ENCODE measurements at regions not wholly inside any gene's neighbourhood (a gene's known extent, or its start where the extent isn't known, plus 50 kb on each side); places are given as distances from the start of the nearest gene placed in this dataset.

DNA sequence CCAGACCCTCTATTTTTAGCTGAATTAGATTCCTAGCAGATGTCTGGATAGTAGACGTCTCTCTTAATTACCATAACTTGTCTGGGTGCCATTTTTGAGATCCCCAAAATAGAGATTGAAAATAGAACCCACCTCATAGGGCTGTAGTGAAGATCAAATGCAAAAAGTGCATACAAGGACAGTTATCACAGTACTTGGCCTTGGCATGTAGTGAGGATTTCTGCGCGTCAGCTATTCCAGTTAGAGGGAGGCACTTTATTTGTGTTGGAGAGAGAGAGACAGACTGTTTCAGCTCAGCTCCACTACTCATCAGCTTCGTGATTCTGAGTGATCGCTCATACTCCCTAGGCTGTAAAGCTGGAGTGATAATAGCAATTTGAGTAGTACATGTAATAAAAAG is 59.6 kb upstream of the CDH13 start:
- no peak for DNase-seq (ENCODE audit: extremely low read depth, low read depth)
- TF ChIP-seq, protein P1, sequence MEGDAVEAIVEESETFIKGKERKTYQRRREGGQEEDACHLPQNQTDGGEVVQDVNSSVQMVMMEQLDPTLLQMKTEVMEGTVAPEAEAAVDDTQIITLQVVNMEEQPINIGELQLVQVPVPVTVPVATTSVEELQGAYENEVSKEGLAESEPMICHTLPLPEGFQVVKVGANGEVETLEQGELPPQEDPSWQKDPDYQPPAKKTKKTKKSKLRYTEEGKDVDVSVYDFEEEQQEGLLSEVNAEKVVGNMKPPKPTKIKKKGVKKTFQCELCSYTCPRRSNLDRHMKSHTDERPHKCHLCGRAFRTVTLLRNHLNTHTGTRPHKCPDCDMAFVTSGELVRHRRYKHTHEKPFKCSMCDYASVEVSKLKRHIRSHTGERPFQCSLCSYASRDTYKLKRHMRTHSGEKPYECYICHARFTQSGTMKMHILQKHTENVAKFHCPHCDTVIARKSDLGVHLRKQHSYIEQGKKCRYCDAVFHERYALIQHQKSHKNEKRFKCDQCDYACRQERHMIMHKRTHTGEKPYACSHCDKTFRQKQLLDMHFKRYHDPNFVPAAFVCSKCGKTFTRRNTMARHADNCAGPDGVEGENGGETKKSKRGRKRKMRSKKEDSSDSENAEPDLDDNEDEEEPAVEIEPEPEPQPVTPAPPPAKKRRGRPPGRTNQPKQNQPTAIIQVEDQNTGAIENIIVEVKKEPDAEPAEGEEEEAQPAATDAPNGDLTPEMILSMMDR (IDR thresholded peaks at IDR 0.05; ENCODE audit: low read depth, low read length), result no peak

DNA sequence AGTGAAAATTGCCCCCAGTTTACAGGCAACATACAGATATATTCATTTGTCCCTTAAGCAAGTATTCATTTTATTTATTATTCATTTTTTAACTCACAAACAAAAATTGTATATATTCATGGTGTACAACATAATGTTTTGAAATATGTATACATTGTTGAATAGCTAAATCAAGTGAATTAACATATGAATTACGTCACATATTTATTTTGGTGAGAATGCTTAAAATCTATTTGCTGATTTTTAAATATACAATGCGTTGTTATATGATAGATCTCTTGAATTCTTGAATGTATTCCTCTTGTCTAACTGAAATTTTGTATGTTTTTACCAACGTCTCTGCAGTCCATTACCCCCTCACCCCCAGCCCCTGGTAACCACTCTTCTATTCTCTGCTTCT is 63.4 kb upstream of the CDH13 start:
- no peak for DNase-seq (ENCODE audit: extremely low read depth, low read depth)

DNA sequence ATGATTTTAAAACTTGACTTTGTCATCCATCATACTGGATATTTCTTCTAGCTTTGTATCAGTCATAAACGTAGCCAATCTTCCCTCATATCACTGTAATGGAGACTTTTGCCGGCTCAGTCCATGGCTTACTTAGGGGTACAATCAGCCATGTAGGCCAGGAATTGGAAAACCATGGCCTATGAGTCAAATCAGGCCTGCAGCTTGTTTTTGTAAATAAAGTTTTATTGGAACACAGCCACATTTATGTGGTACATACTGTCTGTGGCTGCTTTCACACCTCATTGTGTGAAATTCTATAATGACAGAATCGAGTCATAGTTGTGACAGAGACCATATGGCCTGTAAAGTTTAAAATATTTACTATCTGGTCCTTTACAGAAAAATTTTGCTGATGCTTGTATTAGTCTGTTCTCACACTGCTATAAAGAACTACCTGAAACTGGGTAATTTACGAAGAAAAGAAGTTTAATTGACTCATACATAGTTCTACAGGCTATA is 64.5 kb upstream of the CDH13 start:
- TF ChIP-seq, protein P1 (IDR thresholded peaks at IDR 0.05; ENCODE audit: low read depth, low read length), result no peak
- no peak for DNase-seq (ENCODE audit: extremely low read depth, low read depth)

More for the DNA sequence above, 63.4 kb upstream of the CDH13 start:
- TF ChIP-seq, protein P1 (IDR thresholded peaks at IDR 0.05; ENCODE audit: low read depth, low read length), result no peak

DNA sequence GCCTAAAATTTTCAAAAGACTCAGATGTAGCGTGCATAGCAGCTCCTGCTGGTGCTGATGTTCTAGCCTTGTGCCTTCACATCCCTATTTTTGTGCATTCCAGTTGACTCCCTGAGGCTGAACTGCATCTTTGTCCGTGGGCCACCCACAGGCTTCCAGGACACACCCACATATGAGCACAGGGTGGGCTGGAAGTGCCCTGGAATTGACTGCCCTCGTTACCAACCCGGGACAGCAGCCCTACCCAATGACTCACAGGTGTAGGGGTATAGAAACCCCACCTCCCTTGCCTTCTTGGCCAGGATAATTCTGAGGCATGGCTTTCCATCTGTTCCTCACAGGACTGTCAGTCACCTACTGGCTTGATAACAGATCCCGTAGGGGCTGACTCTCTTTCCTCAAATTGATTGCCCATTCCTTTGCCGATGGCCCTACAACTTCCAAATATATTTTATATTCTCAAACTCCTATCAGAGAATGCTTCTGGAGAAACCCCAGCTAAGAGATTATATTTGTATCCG is 65.9 kb upstream of the CDH13 start:
- TF ChIP-seq, protein P1 (IDR thresholded peaks at IDR 0.05; ENCODE audit: low read depth, low read length), result no peak
- DNase-seq (ENCODE audit: extremely low read depth, low read depth), result no peak

DNA sequence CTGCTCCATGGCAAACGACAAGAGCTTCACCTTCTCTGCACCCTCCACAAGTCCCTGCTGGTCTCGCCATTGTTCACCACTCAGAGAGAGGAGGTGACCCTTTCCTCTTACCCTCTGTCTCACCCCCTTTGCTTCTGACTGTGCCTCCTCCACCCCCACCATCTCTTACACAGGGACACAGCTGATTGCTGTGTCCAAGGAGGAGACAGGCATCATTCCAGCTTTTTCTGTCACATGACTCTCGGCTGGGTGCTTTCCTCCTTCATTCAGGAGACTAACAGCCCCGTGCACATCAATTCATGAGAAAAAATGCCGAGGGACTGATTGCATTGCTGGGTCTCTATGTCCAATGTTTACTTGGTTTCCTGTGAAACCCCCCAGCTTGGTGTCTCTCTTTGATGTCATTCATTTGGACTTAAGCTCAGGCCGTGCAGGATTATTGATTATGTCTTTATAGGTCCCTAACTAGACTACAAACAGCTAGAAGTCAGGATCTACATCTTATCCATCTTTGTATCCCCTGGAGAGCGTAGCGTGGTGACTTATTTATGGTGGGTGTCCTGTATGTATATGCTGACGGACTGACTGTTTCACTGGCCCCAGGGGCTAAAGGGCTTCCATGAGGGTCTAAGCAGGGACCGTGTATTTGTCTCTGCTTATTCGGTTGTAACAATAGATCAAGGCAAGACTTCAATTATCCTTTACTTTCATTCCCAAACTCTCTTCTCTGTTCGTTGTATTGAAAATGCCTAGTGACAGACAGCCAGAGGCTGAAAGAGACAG is 82.2 kb upstream of the CDH13 start:
- TF ChIP-seq, protein P1 (IDR thresholded peaks at IDR 0.05; ENCODE audit: low read depth, low read length), result no peak
- DNase-seq (ENCODE audit: extremely low read depth, low read depth), result no peak

DNA sequence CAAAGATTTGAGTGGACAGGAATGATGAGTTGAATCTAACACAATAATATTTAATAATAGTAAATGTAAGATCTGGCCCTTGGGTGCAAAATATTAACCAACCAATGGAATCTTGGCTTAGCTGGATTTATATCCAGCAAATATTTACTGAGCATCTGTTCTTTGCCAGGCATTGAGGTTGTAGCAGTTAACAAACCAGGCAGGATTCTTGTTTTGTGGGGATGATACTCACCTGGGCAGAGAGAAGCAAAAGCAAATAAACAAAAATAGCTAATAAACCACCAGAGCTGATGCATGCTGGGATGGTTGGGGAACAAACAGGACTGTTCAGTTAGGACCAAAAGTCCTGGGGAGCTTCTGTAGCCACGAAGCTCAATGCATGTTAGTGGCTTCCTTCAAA is 84.1 kb upstream of the CDH13 start:
- no peak for DNase-seq (ENCODE audit: extremely low read depth, low read depth)
- TF ChIP-seq, protein P1 (IDR thresholded peaks at IDR 0.05; ENCODE audit: low read depth, low read length), result no peak

DNA sequence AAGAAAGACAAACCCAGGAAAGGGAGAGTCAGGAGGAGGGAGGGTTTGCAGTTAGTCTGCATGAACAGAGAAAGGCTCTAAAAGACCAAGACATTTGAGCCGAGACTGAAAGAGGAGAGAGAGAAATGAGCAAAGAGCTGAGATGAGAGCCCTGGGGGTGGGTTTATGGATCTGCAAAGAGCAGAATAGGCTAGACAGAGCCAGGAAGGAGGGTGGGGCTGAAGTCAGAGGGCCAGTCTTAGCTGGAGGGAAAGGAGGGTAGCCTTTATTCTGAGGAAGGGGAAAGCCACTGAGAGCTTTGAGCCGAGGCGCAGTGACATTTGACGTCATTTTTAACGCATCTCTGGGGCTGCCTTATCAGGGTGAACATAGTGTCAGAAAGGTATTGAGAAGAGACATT is 85.7 kb upstream of the CDH13 start:
- TF ChIP-seq, protein P1 (IDR thresholded peaks at IDR 0.05; ENCODE audit: low read depth, low read length), result no peak
- DNase-seq (ENCODE audit: extremely low read depth, low read depth), result no peak
